ENCODE measurements at regions not wholly inside any gene's neighbourhood (a gene's known extent, or its start where the extent isn't known, plus 50 kb on each side); places are given as distances from the start of the nearest gene placed in this dataset.
"Not testable (repeated sequence)": the region's sequence is repeated elsewhere in the genome, so short reads cannot be mapped to it uniquely, and the experiment has no call there.

- TF ChIP-seq EP300 (IDR thresholded peaks at IDR 0.05) (no peak), POLR2A (IDR thresholded peaks at IDR 0.05) (no peak), CTCF (IDR thresholded peaks at IDR 0.05) (no peak)
- Histone ChIP-seq H3K4me3 (no peak overlapping the region), H3K4me1 (no peaks in the 10 kb centered on the region), H3K9me3 (no peaks in the 10 kb centered on the region), H3K27ac (no peak overlapping the region), H3K36me3 (no peaks in the 10 kb centered on the region), H3K27me3 (no peaks in the 10 kb centered on the region)
- no peak for DNase-seq (ENCODE audit: low spot score in 2 of 2)
These were observed 180.4 kb upstream of the PKN2 start for GRCh38 chr1:88503646-88504045.

DNA sequence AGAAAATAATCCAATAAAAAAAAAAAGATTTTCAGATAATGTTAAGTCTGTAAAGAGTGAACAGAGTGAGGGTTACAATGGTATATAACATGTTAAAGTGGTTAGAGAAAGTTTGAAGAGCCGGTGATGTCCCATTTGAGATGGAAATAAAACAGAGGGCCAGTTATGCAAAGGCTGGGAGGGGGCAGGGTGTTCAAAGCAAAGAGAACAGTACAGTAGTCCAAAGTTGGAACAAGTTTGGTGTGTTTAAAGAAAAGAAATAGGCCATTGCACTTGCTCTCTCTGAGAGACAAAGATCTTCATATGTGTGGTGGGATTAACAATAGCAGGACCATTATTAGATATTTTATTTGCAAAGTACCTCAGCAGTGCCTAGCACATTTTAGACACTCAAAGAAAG lies 179.5 kb upstream of the PKN2 start:
- H3K4me3 ChIP-seq: no peak overlapping the region
- no peak for TF ChIP-seq EP300 (IDR thresholded peaks at IDR 0.05)
- no peaks in the 10 kb centered on the region for H3K9me3 ChIP-seq
- no peaks in the 10 kb centered on the region for H3K36me3 ChIP-seq
- 50% methylated on average over 1 of the region's 1 CpG for WGBS, 2 donors
- no peaks in the 10 kb centered on the region for H3K4me1 ChIP-seq
- H3K27ac ChIP-seq: no peak overlapping the region
- no peaks in the 10 kb centered on the region for H3K27me3 ChIP-seq
- DNase-seq (ENCODE audit: low spot score in 2 of 2): no peak

DNA sequence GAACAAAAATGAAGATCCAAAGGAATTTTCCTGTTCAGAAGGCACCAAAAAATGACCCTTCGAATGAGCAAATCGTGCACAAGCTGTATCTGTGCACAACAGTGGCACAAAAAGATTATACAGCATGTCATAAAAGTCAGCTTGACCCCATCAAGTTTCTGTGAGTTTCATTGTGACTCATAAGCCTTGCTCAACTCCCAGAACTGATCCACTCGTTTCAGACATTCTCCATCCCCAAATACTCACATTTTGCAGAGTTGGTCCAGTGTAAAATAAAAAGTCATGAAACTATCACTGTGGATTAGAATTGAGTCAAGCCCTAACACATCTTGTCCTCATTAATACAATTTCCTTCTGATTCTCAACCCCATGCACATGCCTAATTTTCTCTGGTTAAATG lies 174.7 kb upstream of the PKN2 start:
- Histone ChIP-seq H3K27me3 (no peaks in the 10 kb centered on the region), H3K9me3 (no peaks in the 10 kb centered on the region), H3K4me3 (no peak overlapping the region), H3K4me1 (no peaks in the 10 kb centered on the region), H3K36me3 (no peaks in the 10 kb centered on the region), H3K27ac (peak overlapping the region in 1 of 4 donors; percentile 25)
- TF ChIP-seq POLR2A (IDR thresholded peaks at IDR 0.05) (no peak), CTCF (IDR thresholded peaks at IDR 0.05) (no peak), EP300 (IDR thresholded peaks at IDR 0.05) (no peak)
- no peak for DNase-seq (ENCODE audit: low spot score in 2 of 2)
- 40% methylated on average over 3 of the region's 3 CpGs for WGBS, 2 donors

GRCh38 chr1:88514544-88515060 lies 169.5 kb upstream of the PKN2 start:
- Histone ChIP-seq H3K27ac (no peak overlapping the region), H3K27me3 (no peaks in the 10 kb centered on the region), H3K4me1 (peaks cover 0 to 8% (median 0%) of the 10 kb centered on the region in 4 donors), H3K36me3 (no peaks in the 10 kb centered on the region), H3K9me3 (no peaks in the 10 kb centered on the region), H3K4me3 (no peak overlapping the region)
- TF ChIP-seq CTCF (IDR thresholded peaks at IDR 0.05) (no peak), EP300 (IDR thresholded peaks at IDR 0.05) (no peak), POLR2A (IDR thresholded peaks at IDR 0.05) (no peak)
- 91 to 96% methylated on average over 1 of the region's 1 CpG for WGBS, 2 donors
- no peak for DNase-seq (ENCODE audit: low spot score in 2 of 2)

- not testable (repeated sequence) for H3K27me3 ChIP-seq
These were observed 166.6 kb upstream of the PKN2 start for GRCh38 chr1:88517499-88517898.

GRCh38 chr1:88519156-88519555 lies 164.9 kb upstream of the PKN2 start:
- Histone ChIP-seq H3K4me1 (peaks cover 0 to 8% (median 0%) of the 10 kb centered on the region in 4 donors), H3K9me3 (no peaks in the 10 kb centered on the region), H3K27ac (peak overlapping the region in 2 of 4 donors; percentile 5 to 38), H3K4me3 (no peak overlapping the region), H3K36me3 (no peaks in the 10 kb centered on the region), H3K27me3 (no peaks in the 10 kb centered on the region)
- TF ChIP-seq CTCF (IDR thresholded peaks at IDR 0.05) (no peak), EP300 (IDR thresholded peaks at IDR 0.05) (no peak), POLR2A (IDR thresholded peaks at IDR 0.05) (no peak)
- no peak for DNase-seq (ENCODE audit: low spot score in 2 of 2)
- WGBS, 2 donors: 8 to 14% methylated on average over 1 of the region's 1 CpG

More at GRCh38 chr1:88517499-88517898, 166.6 kb upstream of the PKN2 start:
- not testable (repeated sequence) for H3K27ac ChIP-seq; H3K36me3 ChIP-seq; H3K4me3 ChIP-seq; DNase-seq (ENCODE audit: low spot score in 2 of 2); H3K4me1 ChIP-seq; H3K9me3 ChIP-seq
- 86 to 94% methylated on average over 1 of the region's 1 CpG for WGBS, 2 donors
